H9 (cell line): ENCODE measurements at regions not wholly inside any gene's neighbourhood (a gene's known extent, or its start where the extent isn't known, plus 50 kb on each side); places are given as distances from the start of the nearest gene placed in this dataset.
"Not testable (repeated sequence)": the region's sequence is repeated elsewhere in the genome, so short reads cannot be mapped to it uniquely, and the experiment has no call there.

Source experiments
- DNase-seq: peaks from one replicate; pipeline ENCODE4 v3.0.0-alpha.2; 2017
- H2AFZ ChIP-seq: one replicate; pipeline ENCODE4 v1.6.1; 2013; ENCODE audit warnings: mild to moderate bottlenecking, low read length, control low read depth, moderate library complexity
- H2AK5ac ChIP-seq: 2 replicates; pipeline ENCODE4 v1.6.1; 2013; ENCODE audit warnings: low read length, control low read depth, mixed read lengths; ENCODE audit not compliant: insufficient read length
- H2BK120ac ChIP-seq: one replicate; pipeline ENCODE4 v1.6.1; 2013; ENCODE audit warnings: low read depth, mild to moderate bottlenecking, low read length, control low read depth, inconsistent platforms; ENCODE audit not compliant: poor library complexity, severe bottlenecking
- H2BK12ac ChIP-seq: 2 replicates; pipeline ENCODE4 v1.6.1; 2013; ENCODE audit warnings: low read length, control low read depth, mixed read lengths, low read depth; ENCODE audit not compliant: insufficient read length
- H2BK15ac ChIP-seq: 2 replicates; pipeline ENCODE4 v1.6.1; 2013; ENCODE audit warnings: low read depth, low read length, control low read depth
- H2BK20ac ChIP-seq: one replicate; pipeline ENCODE4 v1.6.1; 2013; ENCODE audit warnings: low read depth, mild to moderate bottlenecking, low read length, control low read depth, inconsistent platforms; ENCODE audit not compliant: poor library complexity, severe bottlenecking
- H2BK5ac ChIP-seq: 2 replicates; pipeline ENCODE4 v1.6.1; 2013; ENCODE audit warnings: low read length, control low read depth, mixed read lengths; ENCODE audit not compliant: insufficient read length
- H3K14ac ChIP-seq: 2 replicates; pipeline ENCODE4 v1.6.1; 2013; ENCODE audit warnings: low read length, control low read depth; ENCODE audit not compliant: insufficient read depth
- H3K18ac ChIP-seq: 2 replicates; pipeline ENCODE4 v1.6.1; 2013; ENCODE audit warnings: low read depth, mild to moderate bottlenecking, mixed read lengths, low read length, control low read depth; ENCODE audit not compliant: insufficient read length
- H3K23ac ChIP-seq: 2 replicates; pipeline ENCODE4 v1.6.1; 2013; ENCODE audit warnings: low read length, control low read depth, mixed read lengths, low read depth; ENCODE audit not compliant: insufficient read length
- H3K23me2 ChIP-seq: 2 replicates; pipeline ENCODE4 v1.6.1; 2013; ENCODE audit warnings: low read depth, mild to moderate bottlenecking, mixed read lengths, low read length, control low read depth; ENCODE audit not compliant: insufficient read length, poor library complexity, severe bottlenecking
- H3K27ac ChIP-seq: 2 replicates; pipeline ENCODE4 v1.5.1; 2013; ENCODE audit warnings: low read length, control low read depth, mixed read lengths, low read depth; ENCODE audit not compliant: insufficient read length
- H3K27me3 ChIP-seq: 2 replicates; pipeline ENCODE4 v1.6.1; 2013; ENCODE audit warnings: low read length, control low read depth, inconsistent platforms; ENCODE audit not compliant: insufficient read depth
- H3K4ac ChIP-seq: 2 replicates; pipeline ENCODE4 v1.6.1; 2013; ENCODE audit warnings: low read depth, mild to moderate bottlenecking, control low read depth, inconsistent platforms, low read length, moderate library complexity
- H3K4me1 ChIP-seq: 2 replicates; pipeline ENCODE4 v1.6.1; 2013; ENCODE audit warnings: low read length, control low read depth, inconsistent platforms; ENCODE audit not compliant: insufficient read depth
- H3K4me2 ChIP-seq: 2 replicates; pipeline ENCODE4 v1.6.1; 2013; ENCODE audit warnings: low read length, control low read depth, mixed read lengths; ENCODE audit not compliant: insufficient read length, insufficient read depth
- H3K56ac ChIP-seq: 2 replicates; pipeline ENCODE4 v1.6.1; 2013; ENCODE audit warnings: low read depth, mild to moderate bottlenecking, mixed read lengths, low read length, control low read depth; ENCODE audit not compliant: insufficient read length
- H3K79me1 ChIP-seq: 2 replicates; pipeline ENCODE4 v1.6.1; 2013; ENCODE audit warnings: low read depth, mild to moderate bottlenecking, moderate library complexity, low read length, control low read depth, inconsistent platforms; ENCODE audit not compliant: insufficient read depth, poor library complexity, severe bottlenecking
- H3K79me2 ChIP-seq: 2 replicates; pipeline ENCODE4 v1.6.1; 2013; ENCODE audit warnings: low read length, control low read depth, inconsistent platforms; ENCODE audit not compliant: insufficient read depth
- H3K9ac ChIP-seq: 2 replicates; pipeline ENCODE4 v1.6.1; 2013; ENCODE audit warnings: low read length, control low read depth, mixed read lengths; ENCODE audit not compliant: insufficient read length; ENCODE audit errors: extremely low read depth
- H3K9me3 ChIP-seq: one replicate; pipeline ENCODE4 v1.6.1; 2013; ENCODE audit warnings: low read depth, low read length, inconsistent platforms; ENCODE audit not compliant: control insufficient read depth
- H3T11ph ChIP-seq: one replicate; pipeline ENCODE4 v1.6.1; 2013; ENCODE audit warnings: mild to moderate bottlenecking, low read length, control low read depth, inconsistent platforms
- H4K20me1 ChIP-seq: one replicate; pipeline ENCODE4 v1.6.1; 2013; ENCODE audit not compliant: control insufficient read depth, insufficient read length, insufficient read depth
- H4K5ac ChIP-seq: 2 replicates; pipeline ENCODE4 v1.6.1; 2013; ENCODE audit warnings: low read depth, mild to moderate bottlenecking, mixed read lengths, low read length, control low read depth; ENCODE audit not compliant: insufficient read length
- H4K8ac ChIP-seq: replicated peaks from 2 replicates; pipeline ENCODE4 v1.6.1; 2013; ENCODE audit warnings: low read length, control low read depth, mixed read lengths, low read depth; ENCODE audit not compliant: insufficient read length
- H4K91ac ChIP-seq: 2 replicates; pipeline ENCODE4 v1.6.1; 2013; ENCODE audit warnings: low read depth, mild to moderate bottlenecking, moderate library complexity, mixed read lengths, low read length, control low read depth; ENCODE audit not compliant: insufficient read length
- H3K27ac Mint-ChIP-seq, 3 experiments: 2 replicates in 2 of 3; 3 replicates in 1 of 3; pipeline ENCODE4 v1.8.0; 2020 to 2021; ENCODE audit warnings: mixed read lengths in 3 of 3, mild to moderate bottlenecking in 1 of 3, moderate library complexity in 1 of 3
- H3K27me3 Mint-ChIP-seq: 2 replicates; pipeline ENCODE4 v1.8.0; 2021; ENCODE audit warnings: low read depth, mild to moderate bottlenecking, moderate library complexity, mixed read lengths
- H3K36me3 Mint-ChIP-seq, 3 experiments: 2 replicates in 2 of 3; 3 replicates in 1 of 3; pipeline ENCODE4 v1.8.0; 2020 to 2021; ENCODE audit warnings: low read depth in 3 of 3, mixed read lengths in 3 of 3; ENCODE audit not compliant: insufficient read depth in 1 of 3
- H3K4me1 Mint-ChIP-seq, 2 experiments: 2 replicates each; pipeline ENCODE4 v1.8.0; 2020; ENCODE audit warnings: mixed read lengths in 2 of 2
- H3K4me3 Mint-ChIP-seq, 2 experiments: 2 replicates in 1 of 2; 3 replicates in 1 of 2; pipeline ENCODE4 v1.8.0; 2020 to 2021; ENCODE audit warnings: mild to moderate bottlenecking in 2 of 2, mixed read lengths in 2 of 2, moderate library complexity in 1 of 2
- H3K9me3 Mint-ChIP-seq, 2 experiments: 2 replicates in 1 of 2; 3 replicates in 1 of 2; pipeline ENCODE4 v1.8.0; 2020; ENCODE audit warnings: mild to moderate bottlenecking in 2 of 2, mixed read lengths in 2 of 2, moderate library complexity in 1 of 2
- CTCF ChIP-seq: fragments of 200-600 bp; sonication (generic); conservative IDR thresholded peaks from 3 replicates; pipeline ENCODE4 v1.8.0; 2021; ENCODE audit warnings: antibody characterized with exemption, mild to moderate bottlenecking
- WGBS: extraction: QIAGEN DNeasy Blood & Tissue Kit; methylation state at CpG from one replicate; pipeline ENCODE4 v1.1.7; 2013; ENCODE audit warnings: missing lambda C conversion rate, low lambda C conversion rate, mixed read lengths; ENCODE audit not compliant: insufficient read length; ENCODE audit errors: extremely low coverage; 5-methylcytosine and 5-hydroxymethylcytosine counted together

- peak; percentile 82 for DNase-seq
- H2AFZ ChIP-seq, H2BK20ac ChIP-seq, H4K91ac ChIP-seq, H3K9me3 ChIP-seq, H3K23ac ChIP-seq, H3K27ac ChIP-seq, H3K4ac ChIP-seq, H3K18ac ChIP-seq, H3K27me3 Mint-ChIP-seq, H3K9ac ChIP-seq, H3K36me3 Mint-ChIP-seq, H3K27me3 ChIP-seq, H4K5ac ChIP-seq, H4K20me1 ChIP-seq, H3T11ph ChIP-seq, H3K4me1 ChIP-seq, H3K9me3 Mint-ChIP-seq, H2BK120ac ChIP-seq, H2BK12ac ChIP-seq, H3K4me2 ChIP-seq, H2AK5ac ChIP-seq, H2BK15ac ChIP-seq, H3K14ac ChIP-seq, H3K56ac ChIP-seq, H2BK5ac ChIP-seq, H3K79me2 ChIP-seq, H4K8ac ChIP-seq, H3K79me1 ChIP-seq, H3K23me2 ChIP-seq: not testable (repeated sequence)
- WGBS, result no CpG with 5 or more reads among the region's 6 CpGs
- TF ChIP-seq CTCF, result peak; percentile 74
- H3K4me1 Mint-ChIP-seq, result peaks cover 23 to 26% of the 10 kb centered on the region in 2 experiments
- H3K4me3 Mint-ChIP-seq, result peak overlapping the region in 1 of 2 experiments; percentile 36; a peak in 2 of 5 replicates
- H3K27ac Mint-ChIP-seq, result peak overlapping the region in 2 of 3 experiments; percentile 14 to 57; a peak in 2 of 7 replicates
These were observed 172.9 kb upstream of the ETV3 start for GRCh38 chr1:157310805-157311729.
